ENCODE measurements at regions not wholly inside any gene's neighbourhood (a gene's known extent, or its start where the extent isn't known, plus 50 kb on each side); places are given as distances from the start of the nearest gene placed in this dataset.

GRCh38 chr7:26547156-26547555 lies 255.5 kb downstream of the SNX10 start (continued):
- TF ChIP-seq BCL11A (IDR thresholded peaks at IDR 0.05; ENCODE audit: low read depth in 2 of 2, low read length in 2 of 2) (no peak), NRF1 (IDR thresholded peaks at IDR 0.05; ENCODE audit: low read depth, low read length) (no peak), BACH1 (IDR thresholded peaks at IDR 0.05; ENCODE audit: low read length) (no peak), SRF (IDR thresholded peaks at IDR 0.05; ENCODE audit: low read depth, low read length) (no peak), CBX5 (IDR thresholded peaks at IDR 0.05; ENCODE audit: low read depth, low read length) (no peak), CBX8 (IDR thresholded peaks at IDR 0.05; ENCODE audit: borderline replicate concordance, low read depth, low read length) (no peak), CREB1 (IDR thresholded peaks at IDR 0.05) (no peak)
